Activated B cell treated with CpG ODN at 0.5 μM for 24 hours (primary cell): ENCODE measurements at regions not wholly inside any gene's neighbourhood (a gene's known extent, or its start where the extent isn't known, plus 50 kb on each side); places are given as distances from the start of the nearest gene placed in this dataset.

Source experiments
- ATAC-seq: fragments of 200-7000 bp; cut with Tn5 transposase; one replicate; pipeline ENCODE4 v1.10.0; 2021; ENCODE audit warnings: low read depth, mild to moderate bottlenecking, moderate library complexity
- CTCF ChIA-PET: fragments of 350-600 bp; sonication (Branson Sonifier 250); formaldehyde crosslinking; loops from one replicate; lab custom pipeline; 2021; ENCODE audit warnings: antibody characterized with exemption; lab: Charles Lee
- POLR2A ChIA-PET: fragments of 350-600 bp; sonication (Branson Sonifier 250); formaldehyde crosslinking; loops from one replicate; lab custom pipeline; 2021; ENCODE audit warnings: antibody characterized with exemption; lab: Charles Lee
- DNase-seq: peaks from one replicate; pipeline ENCODE4 v3.0.0; 2022
- H3K27ac Mint-ChIP-seq: one replicate; pipeline ENCODE4 v1.8.0; 2020; ENCODE audit warnings: mixed read lengths
- H3K27me3 Mint-ChIP-seq: one replicate; pipeline ENCODE4 v1.8.0; 2021; ENCODE audit warnings: mixed read lengths
- H3K36me3 Mint-ChIP-seq: one replicate; pipeline ENCODE4 v1.8.0; 2021; ENCODE audit warnings: low read depth, mixed read lengths
- H3K4me1 Mint-ChIP-seq: one replicate; pipeline ENCODE4 v1.8.0; 2021; ENCODE audit warnings: mixed read lengths
- H3K4me3 Mint-ChIP-seq: one replicate; pipeline ENCODE4 v1.8.0; 2020; ENCODE audit warnings: mild to moderate bottlenecking, mixed read lengths
- H3K9me3 Mint-ChIP-seq: one replicate; pipeline ENCODE4 v1.8.0; 2020; ENCODE audit warnings: mixed read lengths
- CTCF ChIP-seq: fragments of 200-600 bp; IDR thresholded peaks from one replicate; pipeline ENCODE4 v1.8.0; 2022; ENCODE audit warnings: antibody characterized with exemption, mild to moderate bottlenecking
- intact Hi-C: fragments of 100-400 bp; cut with micrococcal nuclease; formaldehyde crosslinking; loops from one replicate; pipeline ENCODE4 v1.15.1; 2024

GRCh38 chr4:145287351-145287750, 107.0 kb upstream of the OTUD4 start:
- ChIA-PET POLR2A (no interaction called here), CTCF (no interaction called here)
- no peaks in the 10 kb centered on the region for H3K36me3 Mint-ChIP-seq
- DNase-seq (no peak), ATAC-seq (no peak)
- no peaks in the 10 kb centered on the region for H3K4me1 Mint-ChIP-seq
- H3K27me3 Mint-ChIP-seq: peaks cover 5% of the 10 kb centered on the region
- H3K9me3 Mint-ChIP-seq: no peaks in the 10 kb centered on the region
- intact Hi-C loops: no loop called here
- no peak overlapping the region for H3K27ac Mint-ChIP-seq
- H3K4me3 Mint-ChIP-seq: no peak overlapping the region
- TF ChIP-seq CTCF: no peak

- DNase-seq: no peak
- no peaks in the 10 kb centered on the region for H3K36me3 Mint-ChIP-seq
- intact Hi-C loops: no loop called here
- H3K9me3 Mint-ChIP-seq: no peaks in the 10 kb centered on the region
- peaks cover 5% of the 10 kb centered on the region for H3K27me3 Mint-ChIP-seq
- no peak overlapping the region for H3K4me3 Mint-ChIP-seq
- no peak overlapping the region for H3K27ac Mint-ChIP-seq
- ChIA-PET CTCF (no interaction called here), POLR2A (no interaction called here)
- no peak for TF ChIP-seq CTCF
- H3K4me1 Mint-ChIP-seq: no peaks in the 10 kb centered on the region
- no peak for ATAC-seq
Observed at GRCh38 chr4:145285928-145286327, 105.5 kb upstream of the OTUD4 start.

GRCh38 chr4:145283909-145284308, 103.5 kb upstream of the OTUD4 start:
- H3K27ac Mint-ChIP-seq: no peak overlapping the region
- peaks cover 7% of the 10 kb centered on the region for H3K27me3 Mint-ChIP-seq
- CTCF ChIA-PET: no interaction called here
- POLR2A ChIA-PET: no interaction called here
- ATAC-seq: no peak
- H3K36me3 Mint-ChIP-seq: no peaks in the 10 kb centered on the region
- no peak for TF ChIP-seq CTCF
- no peak for DNase-seq
- H3K9me3 Mint-ChIP-seq: no peaks in the 10 kb centered on the region
- intact Hi-C loops: no loop called here
- no peaks in the 10 kb centered on the region for H3K4me1 Mint-ChIP-seq
- H3K4me3 Mint-ChIP-seq: no peak overlapping the region

- TF ChIP-seq CTCF: no peak
- Mint-ChIP-seq H3K9me3 (no peaks in the 10 kb centered on the region), H3K27me3 (peaks cover 13% of the 10 kb centered on the region), H3K4me3 (no peak overlapping the region), H3K36me3 (no peaks in the 10 kb centered on the region), H3K27ac (no peak overlapping the region), H3K4me1 (no peaks in the 10 kb centered on the region)
- ATAC-seq (no peak), DNase-seq (no peak)
- intact Hi-C loops: no loop called here
- POLR2A ChIA-PET: no interaction called here
- CTCF ChIA-PET: no interaction called here
Observed at GRCh38 chr4:145281951-145282350, 101.6 kb upstream of the OTUD4 start.

- intact Hi-C loops: no loop called here
- H3K27ac Mint-ChIP-seq: no peak overlapping the region
- no peak overlapping the region for H3K4me3 Mint-ChIP-seq
- TF ChIP-seq CTCF: no peak
- H3K4me1 Mint-ChIP-seq: no peaks in the 10 kb centered on the region
- H3K36me3 Mint-ChIP-seq: no peaks in the 10 kb centered on the region
- H3K9me3 Mint-ChIP-seq: no peaks in the 10 kb centered on the region
- CTCF ChIA-PET: no interaction called here
- H3K27me3 Mint-ChIP-seq: peaks cover 13% of the 10 kb centered on the region
- ATAC-seq (no peak), DNase-seq (no peak)
- POLR2A ChIA-PET: no interaction called here
Observed at GRCh38 chr4:145281224-145281623, 100.8 kb upstream of the OTUD4 start.
